IPS-NIHi11 (cell line): ENCODE measurements at regions not wholly inside any gene's neighbourhood (a gene's known extent, or its start where the extent isn't known, plus 50 kb on each side); places are given as distances from the start of the nearest gene placed in this dataset.
"Not testable (repeated sequence)": the region's sequence is repeated elsewhere in the genome, so short reads cannot be mapped to it uniquely, and the experiment has no call there.

Experiments used
- DNase-seq: peaks from one replicate; pipeline ENCODE4 v3.0.0; 2012; ENCODE audit warnings: mixed read lengths, low spot score

- no peak for DNase-seq
Observed at GRCh38 chrX:99398545-99398944, 1011.5 kb downstream of the PCDH19 start.

GRCh38 chrX:99397879-99398278 is 1012.2 kb downstream of the PCDH19 start:
- no peak for DNase-seq

GRCh38 chrX:99394456-99394855 is 1015.6 kb downstream of the PCDH19 start:
- DNase-seq = peak; percentile 5

GRCh38 chrX:99384594-99385374 is 1025.3 kb downstream of the PCDH19 start:
- DNase-seq = no peak

GRCh38 chrX:99383786-99384185 is 1026.3 kb downstream of the PCDH19 start:
- DNase-seq = no peak

- no peak for DNase-seq
Observed at GRCh38 chrX:99371976-99372595, 1038.0 kb downstream of the PCDH19 start.

- no peak for DNase-seq
Observed at GRCh38 chrX:99353412-99353811, 1056.7 kb downstream of the PCDH19 start.

GRCh38 chrX:99348256-99348655 is 1061.8 kb downstream of the PCDH19 start:
- DNase-seq = no peak

- no peak for DNase-seq
Observed at GRCh38 chrX:99308302-99308701, 1101.8 kb downstream of the PCDH19 start.

GRCh38 chrX:99305573-99305972 is 1104.5 kb downstream of the PCDH19 start:
- no peak for DNase-seq

- peak; percentile 8 for DNase-seq
Observed at GRCh38 chrX:99301990-99302389, 1108.1 kb downstream of the PCDH19 start.

- DNase-seq = no peak
Observed at GRCh38 chrX:99271641-99272040, 1138.4 kb downstream of the PCDH19 start.

GRCh38 chrX:99266255-99266654 is 1143.8 kb downstream of the PCDH19 start:
- no peak for DNase-seq

GRCh38 chrX:99248180-99248579 is 1161.9 kb downstream of the PCDH19 start:
- no peak for DNase-seq

- peak; percentile 11 for DNase-seq
Observed at GRCh38 chrX:99242001-99242400, 1168.1 kb downstream of the PCDH19 start.

GRCh38 chrX:99234384-99234783 is 1175.7 kb downstream of the PCDH19 start:
- DNase-seq = not testable (repeated sequence)

GRCh38 chrX:99192421-99192820 is 1217.7 kb downstream of the PCDH19 start:
- no peak for DNase-seq

- no peak for DNase-seq
Observed at GRCh38 chrX:99184153-99184552, 1225.9 kb downstream of the PCDH19 start.

GRCh38 chrX:99172958-99173357 is 1237.1 kb downstream of the PCDH19 start:
- no peak for DNase-seq

GRCh38 chrX:99142745-99143144 is 1267.3 kb downstream of the PCDH19 start:
- DNase-seq = no peak

- no peak for DNase-seq
Observed at GRCh38 chrX:99137488-99137887, 1272.6 kb downstream of the PCDH19 start.

- no peak for DNase-seq
Observed at GRCh38 chrX:99117011-99117410, 1293.1 kb downstream of the PCDH19 start.

GRCh38 chrX:99095965-99096635 is 1314.0 kb downstream of the PCDH19 start:
- DNase-seq = no peak
